Lower leg skin (tissue), 3 donors: ENCODE measurements at regions not wholly inside any gene's neighbourhood (a gene's known extent, or its start where the extent isn't known, plus 50 kb on each side); places are given as distances from the start of the nearest gene placed in this dataset.

Source experiments
- POLR2A ChIP-seq, 2 donors: fragments of 450-650 bp; IDR thresholded peaks; one replicate each; pipeline ENCODE4 v1.6.1; 2016 to 2017; ENCODE audit warnings: antibody characterized with exemption in 2 of 2, mild to moderate bottlenecking in 1 of 2, moderate library complexity in 1 of 2
- TF ChIP-seq, protein P1 (sequence below), 3 donors: fragments of 450-650 bp; IDR thresholded peaks; one replicate each; pipeline ENCODE4 v1.5.1; 2016; ENCODE audit warnings: antibody characterized with exemption in 3 of 3, mild to moderate bottlenecking in 3 of 3, moderate library complexity in 2 of 3

DNA sequence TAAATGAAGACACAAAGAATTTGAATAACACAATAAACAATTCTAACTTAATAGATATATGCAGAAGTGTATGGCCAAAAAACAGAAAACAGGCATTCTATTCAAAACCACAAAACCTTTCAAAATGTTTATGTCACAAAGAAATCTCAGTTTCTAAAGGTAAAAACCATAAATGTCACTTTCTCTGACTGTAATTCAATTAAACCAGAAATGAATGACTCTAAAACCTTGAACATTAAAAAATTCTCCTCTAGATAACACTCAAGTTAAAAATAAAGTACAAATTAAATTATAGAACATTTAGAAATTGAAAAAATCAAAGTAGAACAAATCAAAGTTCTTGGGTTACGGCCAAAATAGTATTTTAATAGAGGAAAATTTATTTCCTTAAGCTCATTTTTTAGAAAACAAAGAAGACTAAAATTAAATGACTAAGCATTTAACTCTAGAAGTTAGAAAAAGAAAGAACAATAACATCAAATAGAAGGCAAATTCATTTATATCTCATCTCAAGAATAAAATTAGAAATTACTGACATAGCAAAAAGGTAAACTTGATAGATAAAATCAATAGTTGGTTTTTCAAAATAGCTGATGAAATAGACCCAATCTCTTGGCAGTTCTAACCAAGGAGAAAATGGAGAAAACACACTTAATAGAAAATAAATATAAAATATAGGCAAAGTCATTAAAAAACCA lies 198.8 kb downstream of the TEX36 start:
- TF ChIP-seq, protein P1, sequence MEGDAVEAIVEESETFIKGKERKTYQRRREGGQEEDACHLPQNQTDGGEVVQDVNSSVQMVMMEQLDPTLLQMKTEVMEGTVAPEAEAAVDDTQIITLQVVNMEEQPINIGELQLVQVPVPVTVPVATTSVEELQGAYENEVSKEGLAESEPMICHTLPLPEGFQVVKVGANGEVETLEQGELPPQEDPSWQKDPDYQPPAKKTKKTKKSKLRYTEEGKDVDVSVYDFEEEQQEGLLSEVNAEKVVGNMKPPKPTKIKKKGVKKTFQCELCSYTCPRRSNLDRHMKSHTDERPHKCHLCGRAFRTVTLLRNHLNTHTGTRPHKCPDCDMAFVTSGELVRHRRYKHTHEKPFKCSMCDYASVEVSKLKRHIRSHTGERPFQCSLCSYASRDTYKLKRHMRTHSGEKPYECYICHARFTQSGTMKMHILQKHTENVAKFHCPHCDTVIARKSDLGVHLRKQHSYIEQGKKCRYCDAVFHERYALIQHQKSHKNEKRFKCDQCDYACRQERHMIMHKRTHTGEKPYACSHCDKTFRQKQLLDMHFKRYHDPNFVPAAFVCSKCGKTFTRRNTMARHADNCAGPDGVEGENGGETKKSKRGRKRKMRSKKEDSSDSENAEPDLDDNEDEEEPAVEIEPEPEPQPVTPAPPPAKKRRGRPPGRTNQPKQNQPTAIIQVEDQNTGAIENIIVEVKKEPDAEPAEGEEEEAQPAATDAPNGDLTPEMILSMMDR (IDR thresholded peaks at IDR 0.05), result no peak
- no peak for TF ChIP-seq POLR2A (IDR thresholded peaks at IDR 0.05)
